Vagina (tissue), 2 donors: ENCODE measurements at regions not wholly inside any gene's neighbourhood (a gene's known extent, or its start where the extent isn't known, plus 50 kb on each side); places are given as distances from the start of the nearest gene placed in this dataset.

ENCODE experiments used
- DNase-seq, 2 donors: peaks; one replicate each; pipeline ENCODE4 v3.0.0-alpha.2; 2017; ENCODE audit errors: extremely low spot score in 2 of 2
- H3K27ac ChIP-seq: fragments of 200-600 bp; sonication (generic); one replicate; pipeline ENCODE4 v1.5.1; 2019
- H3K27me3 ChIP-seq: fragments of 200-600 bp; sonication (generic); one replicate; pipeline ENCODE4 v1.5.1; 2019
- H3K36me3 ChIP-seq, 2 donors: fragments of 200-600 bp; sonication (generic); one replicate each; pipeline ENCODE4 v1.5.1; 2017 to 2019
- H3K4me1 ChIP-seq: fragments of 200-600 bp; sonication (generic); one replicate; pipeline ENCODE4 v1.5.1; 2019
- H3K4me3 ChIP-seq, 2 donors: fragments of 200-600 bp; sonication (generic); 1 replicate in 1 of 2; 2 replicates in 1 of 2; pipeline ENCODE4 v1.5.1; 2016 to 2019
- H3K9me3 ChIP-seq: fragments of 200-600 bp; sonication (generic); one replicate; pipeline ENCODE4 v1.5.1; 2019
- POLR2A ChIP-seq, 2 donors: fragments of 450-650 bp; IDR thresholded peaks; one replicate each; pipeline ENCODE4 v1.6.1; 2017; ENCODE audit warnings: antibody characterized with exemption in 2 of 2, mild to moderate bottlenecking in 2 of 2, moderate library complexity in 2 of 2
- POLR2AphosphoS5 ChIP-seq, 2 donors: sonication (generic); formaldehyde crosslinking; IDR thresholded peaks; one replicate each; pipeline ENCODE4 v1.9.0; 2017; ENCODE audit warnings: antibody characterized with exemption in 2 of 2, mild to moderate bottlenecking in 2 of 2, low read depth in 1 of 2; ENCODE audit not compliant: insufficient read depth in 1 of 2
- intact Hi-C: fragments of 100-400 bp; cut with DNase I; formaldehyde crosslinking; loops from one replicate; pipeline ENCODE4 v1.15.1; 2023
- TF ChIP-seq, protein P1 (sequence below), 3 experiments: fragments of 450-650 bp in 2 of 3; fragments of 200-600 bp in 1 of 3; sonication (generic) in 1 of 3; IDR thresholded peaks; one replicate each; pipeline ENCODE4 v1.5.1; 2017 to 2019; ENCODE audit warnings: antibody characterized with exemption in 3 of 3, mild to moderate bottlenecking in 2 of 3, moderate library complexity in 2 of 3

DNA sequence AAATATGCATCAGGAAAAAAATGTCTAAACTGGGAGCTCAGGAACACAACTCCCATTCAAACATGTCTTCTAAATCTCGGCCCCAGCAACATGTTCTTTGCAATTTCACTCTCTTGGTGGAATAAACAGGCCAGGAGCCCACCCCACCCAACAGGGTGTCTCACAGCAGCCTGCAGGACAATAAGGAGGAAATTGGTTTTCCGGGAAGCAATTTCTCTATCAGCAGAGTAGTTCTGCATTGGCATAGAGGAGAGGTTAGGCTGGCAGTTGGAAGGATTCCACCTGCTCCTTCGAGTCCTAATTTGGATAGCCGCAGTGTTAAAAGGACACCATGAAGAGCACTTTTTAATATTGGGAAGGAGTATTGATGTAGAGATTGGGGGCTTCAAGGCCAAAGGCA is 55.9 kb upstream of the BARX2 start:
- Histone ChIP-seq H3K9me3 (no peaks in the 10 kb centered on the region), H3K4me3 (no peak overlapping the region), H3K4me1 (peaks cover 10% of the 10 kb centered on the region), H3K27me3 (no peaks in the 10 kb centered on the region), H3K36me3 (no peaks in the 10 kb centered on the region), H3K27ac (no peak overlapping the region)
- intact Hi-C loops: no loop called here
- DNase-seq: no peak
- TF ChIP-seq POLR2A (IDR thresholded peaks at IDR 0.05): no peak

DNA sequence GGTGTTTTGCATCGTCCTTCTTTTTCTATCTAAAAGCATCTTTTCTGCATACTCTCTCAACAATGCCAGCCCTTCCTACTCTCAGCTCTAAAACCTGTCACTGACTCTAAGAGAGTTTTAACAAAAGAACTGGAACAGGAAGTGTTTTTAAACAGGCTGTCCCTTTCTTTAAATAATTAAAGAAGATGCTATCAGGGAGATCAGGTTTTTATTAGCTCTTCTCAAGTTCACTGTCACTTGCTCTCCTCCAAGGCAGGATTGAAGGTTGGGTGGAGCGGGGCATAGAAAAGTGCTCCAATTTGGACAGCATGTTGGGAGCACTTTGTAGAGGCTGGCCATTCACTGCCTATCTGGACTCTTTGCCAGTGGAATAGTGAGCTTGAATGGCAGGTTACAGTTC is 56.4 kb upstream of the BARX2 start:
- no peaks in the 10 kb centered on the region for H3K27me3 ChIP-seq
- no peak overlapping the region for H3K27ac ChIP-seq
- no peak for TF ChIP-seq POLR2A (IDR thresholded peaks at IDR 0.05)
- no peak for TF ChIP-seq POLR2AphosphoS5 (IDR thresholded peaks at IDR 0.05; ENCODE audit: insufficient read depth in 1 of 2, low read depth in 1 of 2)
- TF ChIP-seq, protein P1, sequence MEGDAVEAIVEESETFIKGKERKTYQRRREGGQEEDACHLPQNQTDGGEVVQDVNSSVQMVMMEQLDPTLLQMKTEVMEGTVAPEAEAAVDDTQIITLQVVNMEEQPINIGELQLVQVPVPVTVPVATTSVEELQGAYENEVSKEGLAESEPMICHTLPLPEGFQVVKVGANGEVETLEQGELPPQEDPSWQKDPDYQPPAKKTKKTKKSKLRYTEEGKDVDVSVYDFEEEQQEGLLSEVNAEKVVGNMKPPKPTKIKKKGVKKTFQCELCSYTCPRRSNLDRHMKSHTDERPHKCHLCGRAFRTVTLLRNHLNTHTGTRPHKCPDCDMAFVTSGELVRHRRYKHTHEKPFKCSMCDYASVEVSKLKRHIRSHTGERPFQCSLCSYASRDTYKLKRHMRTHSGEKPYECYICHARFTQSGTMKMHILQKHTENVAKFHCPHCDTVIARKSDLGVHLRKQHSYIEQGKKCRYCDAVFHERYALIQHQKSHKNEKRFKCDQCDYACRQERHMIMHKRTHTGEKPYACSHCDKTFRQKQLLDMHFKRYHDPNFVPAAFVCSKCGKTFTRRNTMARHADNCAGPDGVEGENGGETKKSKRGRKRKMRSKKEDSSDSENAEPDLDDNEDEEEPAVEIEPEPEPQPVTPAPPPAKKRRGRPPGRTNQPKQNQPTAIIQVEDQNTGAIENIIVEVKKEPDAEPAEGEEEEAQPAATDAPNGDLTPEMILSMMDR (IDR thresholded peaks at IDR 0.05): no peak
- no peaks in the 10 kb centered on the region for H3K36me3 ChIP-seq
- H3K4me1 ChIP-seq: peaks cover 4% of the 10 kb centered on the region
- no peak overlapping the region for H3K4me3 ChIP-seq
- no peak for DNase-seq
- H3K9me3 ChIP-seq: no peaks in the 10 kb centered on the region
- intact Hi-C loops: no loop called here

DNA sequence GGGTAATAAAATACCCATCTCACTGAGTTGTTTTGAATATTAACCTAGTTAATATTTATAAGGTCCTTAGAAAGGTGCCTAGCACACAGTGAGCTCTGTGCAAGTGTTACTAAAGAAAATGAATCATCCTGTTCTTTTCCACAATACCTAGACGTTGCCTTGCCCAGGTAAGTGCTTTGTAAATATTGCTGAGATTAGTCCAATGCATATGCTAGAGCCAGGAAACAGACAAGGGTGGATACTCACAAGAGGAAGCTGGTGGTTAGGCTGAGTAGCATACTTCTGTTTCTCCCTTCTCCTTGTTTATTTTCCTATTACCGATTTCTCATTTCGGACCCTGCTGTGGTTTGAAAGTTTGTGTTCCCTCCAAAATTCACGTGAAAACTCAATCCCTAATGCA is 58.1 kb upstream of the BARX2 start:
- peak in 1 of 2 donors; percentile 70 for TF ChIP-seq POLR2AphosphoS5 (IDR thresholded peaks at IDR 0.05; ENCODE audit: insufficient read depth in 1 of 2, low read depth in 1 of 2)
- TF ChIP-seq, protein P1 (IDR thresholded peaks at IDR 0.05): no peak
- no peaks in the 10 kb centered on the region for H3K27me3 ChIP-seq
- no peak overlapping the region for H3K27ac ChIP-seq
- H3K9me3 ChIP-seq: no peaks in the 10 kb centered on the region
- no peak for DNase-seq
- H3K36me3 ChIP-seq: no peaks in the 10 kb centered on the region
- no peak overlapping the region for H3K4me3 ChIP-seq
- no peaks in the 10 kb centered on the region for H3K4me1 ChIP-seq
- intact Hi-C loops: no loop called here

DNA sequence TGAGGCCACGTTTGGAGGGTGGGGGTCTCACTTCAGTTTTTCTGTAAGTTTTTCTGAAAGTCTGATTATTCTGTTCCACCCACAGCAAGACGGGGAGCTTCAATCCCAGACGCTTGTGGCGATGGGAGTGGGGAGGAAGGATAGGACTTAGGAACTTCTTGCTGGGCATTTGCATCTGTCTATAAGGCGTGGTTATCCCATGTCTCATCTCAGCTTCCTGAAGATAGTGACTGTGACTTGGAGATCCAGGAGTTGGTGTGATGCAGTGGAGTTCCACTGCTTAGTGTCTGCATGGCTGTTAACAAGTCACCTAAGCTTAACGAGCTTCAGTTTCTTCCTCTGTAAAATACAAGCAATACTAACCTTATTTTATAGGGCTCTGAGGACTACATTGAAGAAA is 58.9 kb upstream of the BARX2 start:
- intact Hi-C loops: no loop called here
- Histone ChIP-seq H3K36me3 (no peaks in the 10 kb centered on the region), H3K9me3 (no peaks in the 10 kb centered on the region), H3K27me3 (no peaks in the 10 kb centered on the region), H3K4me1 (no peaks in the 10 kb centered on the region), H3K4me3 (no peak overlapping the region), H3K27ac (no peak overlapping the region)
- DNase-seq: no peak
- no peak for TF ChIP-seq POLR2AphosphoS5 (IDR thresholded peaks at IDR 0.05; ENCODE audit: insufficient read depth in 1 of 2, low read depth in 1 of 2)
- no peak for TF ChIP-seq POLR2A (IDR thresholded peaks at IDR 0.05)
- TF ChIP-seq, protein P1 (IDR thresholded peaks at IDR 0.05): no peak

DNA sequence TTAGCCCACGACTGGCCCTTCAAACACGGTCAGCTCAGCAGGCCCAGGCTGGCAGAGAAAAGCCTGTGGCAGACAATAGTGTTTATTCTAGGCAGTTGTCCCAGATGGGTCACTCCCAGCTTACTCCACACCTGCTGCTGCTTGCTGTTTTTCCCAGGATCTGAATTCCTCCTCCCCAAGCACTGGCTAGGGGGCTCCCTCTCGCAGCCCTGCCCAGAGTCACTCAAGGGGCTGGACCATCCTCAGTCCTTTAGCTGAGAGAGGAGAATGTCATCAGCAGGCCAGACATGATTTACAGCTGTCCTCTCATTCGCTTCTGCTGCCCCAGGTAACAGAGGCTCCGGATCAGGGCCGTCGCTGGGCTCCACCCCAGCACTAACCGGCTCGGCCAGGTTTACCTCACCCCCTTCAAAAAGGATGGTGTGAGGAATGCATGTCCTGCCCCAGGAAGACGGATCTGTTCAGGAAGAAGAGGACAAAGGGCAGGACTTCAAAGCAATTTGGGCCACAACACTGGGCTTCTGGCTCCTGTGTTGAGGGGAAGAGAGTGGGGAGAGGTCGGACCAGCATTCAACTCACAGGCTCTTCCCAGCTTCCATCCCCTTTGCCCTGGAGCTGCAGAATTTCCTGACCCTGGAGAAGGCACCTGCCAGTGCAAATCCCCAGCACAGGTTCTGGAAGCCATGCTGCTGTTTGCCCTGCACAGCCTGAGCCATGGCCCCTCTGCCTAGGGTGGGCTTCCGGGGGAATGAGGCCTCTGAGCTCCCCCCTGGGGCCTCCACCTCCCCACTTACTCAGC is 59.7 kb upstream of the BARX2 start:
- Histone ChIP-seq H3K27ac (no peak overlapping the region), H3K9me3 (no peaks in the 10 kb centered on the region), H3K27me3 (no peaks in the 10 kb centered on the region), H3K4me3 (no peak overlapping the region), H3K36me3 (no peaks in the 10 kb centered on the region), H3K4me1 (no peaks in the 10 kb centered on the region)
- no peak for TF ChIP-seq POLR2A (IDR thresholded peaks at IDR 0.05)
- peak in 1 of 2 donors; percentile 27 for TF ChIP-seq POLR2AphosphoS5 (IDR thresholded peaks at IDR 0.05; ENCODE audit: insufficient read depth in 1 of 2, low read depth in 1 of 2)
- no peak for DNase-seq
- intact Hi-C loops: no loop called here

DNA sequence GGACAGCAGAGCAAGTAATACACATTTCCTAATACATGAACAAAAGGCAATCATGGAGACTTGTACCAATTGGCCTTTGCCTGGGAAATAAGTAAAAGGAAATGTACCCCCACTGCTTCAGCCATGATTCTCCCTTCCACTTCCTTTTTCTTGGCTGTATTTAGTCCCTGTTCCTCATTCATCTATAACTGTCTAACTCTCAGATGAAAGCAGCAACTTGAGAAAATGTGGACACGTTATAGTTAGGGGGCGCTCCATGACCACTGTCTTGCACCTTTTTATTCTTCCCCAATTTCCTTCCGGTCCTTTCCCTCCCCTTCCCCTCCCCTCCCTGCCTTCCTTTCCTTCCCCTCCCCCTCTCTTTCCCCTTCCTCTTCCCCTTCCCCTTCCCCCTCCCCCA is 61.3 kb upstream of the BARX2 start:
- intact Hi-C loops: no loop called here
- no peaks in the 10 kb centered on the region for H3K4me1 ChIP-seq
- TF ChIP-seq, protein P1 (IDR thresholded peaks at IDR 0.05): no peak
- TF ChIP-seq POLR2AphosphoS5 (IDR thresholded peaks at IDR 0.05; ENCODE audit: insufficient read depth in 1 of 2, low read depth in 1 of 2) (no peak), POLR2A (IDR thresholded peaks at IDR 0.05) (no peak)
- H3K4me3 ChIP-seq: no peak overlapping the region
- DNase-seq: no peak
- H3K27ac ChIP-seq: no peak overlapping the region
- no peaks in the 10 kb centered on the region for H3K9me3 ChIP-seq
- no peaks in the 10 kb centered on the region for H3K36me3 ChIP-seq
- H3K27me3 ChIP-seq: no peaks in the 10 kb centered on the region
